Neural progenitor cell (in vitro differentiated cells): ENCODE measurements at regions not wholly inside any gene's neighbourhood (a gene's known extent, or its start where the extent isn't known, plus 50 kb on each side); places are given as distances from the start of the nearest gene placed in this dataset.

Source experiments
- DNase-seq: peaks from one replicate; pipeline ENCODE4 v3.0.0-alpha.2; 2016; ENCODE audit warnings: low spot score
- H2AFZ ChIP-seq: fragments of 200-600 bp; sonication (generic); replicated peaks from 2 replicates; pipeline ENCODE4 v1.6.1; 2016; ENCODE audit warnings: antibody characterized with exemption
- H3F3A ChIP-seq: fragments of 200-600 bp; sonication (generic); 2 replicates; pipeline ENCODE4 v1.6.1; 2016; ENCODE audit warnings: antibody characterized with exemption, low read depth
- H3K27ac ChIP-seq: fragments of 200-600 bp; sonication (generic); 2 replicates; pipeline ENCODE4 v1.5.1; 2016; ENCODE audit warnings: mild to moderate bottlenecking
- H3K27me3 ChIP-seq: fragments of 200-600 bp; sonication (generic); 2 replicates; pipeline ENCODE4 v1.6.1; 2016; ENCODE audit warnings: mild to moderate bottlenecking, moderate library complexity
- H3K36me3 ChIP-seq: fragments of 200-600 bp; sonication (generic); 2 replicates; pipeline ENCODE4 v1.5.1; 2016
- H3K4me1 ChIP-seq: fragments of 200-600 bp; sonication (generic); 2 replicates; pipeline ENCODE4 v1.6.1; 2016; ENCODE audit warnings: mixed run types
- H3K4me2 ChIP-seq: fragments of 200-600 bp; sonication (generic); 2 replicates; pipeline ENCODE4 v1.6.1; 2016
- H3K4me3 ChIP-seq: fragments of 200-600 bp; sonication (generic); 2 replicates; pipeline ENCODE4 v1.5.1; 2016
- H3K79me2 ChIP-seq: fragments of 200-600 bp; sonication (generic); 2 replicates; pipeline ENCODE4 v1.6.1; 2016; ENCODE audit warnings: low read depth
- H3K9ac ChIP-seq: fragments of 200-600 bp; sonication (generic); 2 replicates; pipeline ENCODE4 v1.6.1; 2016
- H3K9me3 ChIP-seq: fragments of 200-600 bp; sonication (generic); 2 replicates; pipeline ENCODE4 v1.5.1; 2016; ENCODE audit warnings: low read depth
- H4K20me1 ChIP-seq: fragments of 200-600 bp; sonication (generic); 2 replicates; pipeline ENCODE4 v1.6.1; 2016; ENCODE audit warnings: low read depth
- H3K27ac Mint-ChIP-seq: 3 replicates; pipeline ENCODE4 v1.8.0; 2021; ENCODE audit warnings: mixed read lengths
- H3K27me3 Mint-ChIP-seq: 2 replicates; pipeline ENCODE4 v1.8.0; 2022; ENCODE audit warnings: low read depth, mild to moderate bottlenecking, inconsistent platforms, moderate library complexity, mixed read lengths; ENCODE audit not compliant: insufficient read depth
- H3K36me3 Mint-ChIP-seq: 3 replicates; pipeline ENCODE4 v1.8.0; 2021; ENCODE audit warnings: mixed read lengths
- H3K4me1 Mint-ChIP-seq: 3 replicates; pipeline ENCODE4 v1.8.0; 2021; ENCODE audit warnings: mixed read lengths
- H3K4me3 Mint-ChIP-seq: 3 replicates; pipeline ENCODE4 v1.8.0; 2021; ENCODE audit warnings: mild to moderate bottlenecking, moderate library complexity, mixed read lengths
- H3K9me3 Mint-ChIP-seq: 3 replicates; pipeline ENCODE4 v1.8.0; 2020; ENCODE audit warnings: mixed read lengths
- CTCF ChIP-seq: fragments of 200-600 bp; sonication (generic); IDR thresholded peaks from 2 replicates; pipeline ENCODE4 v1.5.1; 2017; ENCODE audit warnings: antibody characterized with exemption, mild to moderate bottlenecking
- EZH2 ChIP-seq: fragments of 200-600 bp; sonication (generic); IDR thresholded peaks from 2 replicates; pipeline ENCODE4 v1.6.1; 2017; ENCODE audit warnings: antibody characterized with exemption, mild to moderate bottlenecking, moderate library complexity
- EZH2phosphoT487 ChIP-seq: fragments of 200-600 bp; sonication (generic); IDR thresholded peaks from 2 replicates; pipeline ENCODE4 v1.6.1; 2017; ENCODE audit warnings: antibody characterized with exemption

- Mint-ChIP-seq H3K36me3 (no peaks in the 10 kb centered on the region), H3K27me3 (no peaks in the 10 kb centered on the region), H3K4me1 (no peaks in the 10 kb centered on the region), H3K27ac (no peak overlapping the region), H3K4me3 (no peak overlapping the region), H3K9me3 (no peaks in the 10 kb centered on the region)
- Histone ChIP-seq H4K20me1 (no peaks in the 10 kb centered on the region), H3K9me3 (no peaks in the 10 kb centered on the region), H3K4me3 (no peak overlapping the region), H3F3A (no peaks in the 10 kb centered on the region), H3K9ac (no peak overlapping the region), H3K27me3 (no peaks in the 10 kb centered on the region), H3K36me3 (no peaks in the 10 kb centered on the region), H3K4me1 (no peaks in the 10 kb centered on the region), H3K79me2 (no peaks in the 10 kb centered on the region), H3K4me2 (no peak overlapping the region), H2AFZ (no peak overlapping the region), H3K27ac (no peak overlapping the region)
- DNase-seq: no peak
- TF ChIP-seq EZH2phosphoT487 (no peak), CTCF (no peak), EZH2 (no peak)
These were observed 421.8 kb upstream of the CDH7 start for GRCh38 chr18:65329010-65329409.

GRCh38 chr18:65326805-65327204 lies 424.0 kb upstream of the CDH7 start:
- DNase-seq: no peak
- H3K4me1 ChIP-seq: no peaks in the 10 kb centered on the region
- no peak overlapping the region for H3K27ac Mint-ChIP-seq
- no peaks in the 10 kb centered on the region for H3K4me1 Mint-ChIP-seq
- TF ChIP-seq EZH2 (no peak), CTCF (no peak), EZH2phosphoT487 (no peak)
- no peak overlapping the region for H3K4me3 ChIP-seq
- no peak overlapping the region for H2AFZ ChIP-seq
- no peaks in the 10 kb centered on the region for H3K9me3 Mint-ChIP-seq
- H3K4me3 Mint-ChIP-seq: no peak overlapping the region
- H3K27me3 ChIP-seq: no peaks in the 10 kb centered on the region
- no peak overlapping the region for H3K27ac ChIP-seq
- no peaks in the 10 kb centered on the region for H3K27me3 Mint-ChIP-seq
- H3K36me3 Mint-ChIP-seq: no peaks in the 10 kb centered on the region
- no peaks in the 10 kb centered on the region for H4K20me1 ChIP-seq
- no peak overlapping the region for H3K9ac ChIP-seq
- H3K36me3 ChIP-seq: no peaks in the 10 kb centered on the region
- no peak overlapping the region for H3K4me2 ChIP-seq
- no peaks in the 10 kb centered on the region for H3K79me2 ChIP-seq
- H3K9me3 ChIP-seq: no peaks in the 10 kb centered on the region
- H3F3A ChIP-seq: no peaks in the 10 kb centered on the region

- Histone ChIP-seq H2AFZ (no peak overlapping the region), H3K9me3 (no peaks in the 10 kb centered on the region), H3K4me3 (no peak overlapping the region), H3K36me3 (no peaks in the 10 kb centered on the region), H3K4me2 (no peak overlapping the region), H3K4me1 (no peaks in the 10 kb centered on the region), H3K79me2 (no peaks in the 10 kb centered on the region), H3K27ac (no peak overlapping the region), H3F3A (no peaks in the 10 kb centered on the region), H3K9ac (no peak overlapping the region), H4K20me1 (no peaks in the 10 kb centered on the region), H3K27me3 (no peaks in the 10 kb centered on the region)
- Mint-ChIP-seq H3K27me3 (no peaks in the 10 kb centered on the region), H3K27ac (no peak overlapping the region), H3K4me1 (no peaks in the 10 kb centered on the region), H3K9me3 (no peaks in the 10 kb centered on the region), H3K36me3 (no peaks in the 10 kb centered on the region), H3K4me3 (no peak overlapping the region)
- no peak for DNase-seq
- TF ChIP-seq EZH2phosphoT487: no peak
- TF ChIP-seq CTCF: no peak
- no peak for TF ChIP-seq EZH2
These were observed 427.9 kb upstream of the CDH7 start for GRCh38 chr18:65322895-65323294.

- Histone ChIP-seq H3K27ac (no peak overlapping the region), H4K20me1 (no peaks in the 10 kb centered on the region), H2AFZ (no peak overlapping the region), H3F3A (no peaks in the 10 kb centered on the region), H3K4me3 (no peak overlapping the region), H3K27me3 (no peaks in the 10 kb centered on the region), H3K9me3 (no peaks in the 10 kb centered on the region), H3K36me3 (no peaks in the 10 kb centered on the region), H3K4me1 (no peaks in the 10 kb centered on the region), H3K79me2 (no peaks in the 10 kb centered on the region), H3K9ac (no peak overlapping the region), H3K4me2 (no peak overlapping the region)
- H3K27ac Mint-ChIP-seq: no peak overlapping the region
- H3K36me3 Mint-ChIP-seq: no peaks in the 10 kb centered on the region
- H3K9me3 Mint-ChIP-seq: no peaks in the 10 kb centered on the region
- no peak for DNase-seq
- TF ChIP-seq EZH2 (no peak), CTCF (no peak), EZH2phosphoT487 (no peak)
- peaks cover 2% of the 10 kb centered on the region for H3K27me3 Mint-ChIP-seq
- peaks cover 2% of the 10 kb centered on the region for H3K4me1 Mint-ChIP-seq
- H3K4me3 Mint-ChIP-seq: no peak overlapping the region
These were observed 452.4 kb upstream of the CDH7 start for GRCh38 chr18:65298422-65298821.
